HepG2 (cell line): ENCODE measurements at regions not wholly inside any gene's neighbourhood (a gene's known extent, or its start where the extent isn't known, plus 50 kb on each side); places are given as distances from the start of the nearest gene placed in this dataset.

ENCODE experiments used
- AHDC1 ChIP-seq: sonication (generic); formaldehyde crosslinking; IDR thresholded peaks from 2 replicates; pipeline ENCODE4 v1.5.1; 2020; ENCODE audit warnings: mild to moderate bottlenecking, missing genetic modification reagents, borderline replicate concordance
- HES4 ChIP-seq: sonication (generic); formaldehyde crosslinking; IDR thresholded peaks from 2 replicates; pipeline ENCODE4 v1.9.0; 2021; ENCODE audit warnings: mild to moderate bottlenecking, missing genetic modification reagents, borderline replicate concordance
- HNRNPK ChIP-seq: fragments of 200-400 bp; formaldehyde crosslinking; IDR thresholded peaks from 2 replicates; pipeline ENCODE4 v1.6.1; 2018; ENCODE audit warnings: low read length, low read depth, moderate library complexity, mild to moderate bottlenecking; ENCODE audit not compliant: poor library complexity, severe bottlenecking
- JUNB ChIP-seq: sonication (generic); formaldehyde crosslinking; IDR thresholded peaks from 2 replicates; pipeline ENCODE4 v1.8.0; 2022; ENCODE audit warnings: missing genetic modification reagents, mild to moderate bottlenecking, borderline replicate concordance
- MAX ChIP-seq: IDR thresholded peaks from 2 replicates; pipeline ENCODE4 v1.6.1; 2012; ENCODE audit warnings: inconsistent platforms
- PCBP2 ChIP-seq: fragments of 200-400 bp; formaldehyde crosslinking; optimal IDR thresholded peaks from 2 replicates; pipeline ENCODE3; 2018; ENCODE audit warnings: low read length, low read depth; ENCODE audit not compliant: poor library complexity, severe bottlenecking
- RAD51 ChIP-seq: fragments of 450-650 bp; IDR thresholded peaks from 2 replicates; pipeline ENCODE4 v1.6.1; 2016; ENCODE audit warnings: borderline replicate concordance
- USF2 ChIP-seq, 2 experiments: sonication (generic) in 1 of 2; formaldehyde crosslinking in 1 of 2; IDR thresholded peaks; 2 replicates each; pipeline versions ENCODE4 v1.5.1 to v1.6.1; 2011 to 2020; ENCODE audit warnings: borderline replicate concordance in 1 of 2, low read depth in 1 of 2, low read length in 1 of 2, mild to moderate bottlenecking in 1 of 2, missing genetic modification reagents in 1 of 2, moderate library complexity in 1 of 2
- ZEB1 ChIP-seq: IDR thresholded peaks from 2 replicates; pipeline ENCODE4 v1.6.1; 2012; ENCODE audit warnings: mild to moderate bottlenecking, low read depth, inconsistent platforms; ENCODE audit not compliant: insufficient replicate concordance
- ZNF3 ChIP-seq: IDR thresholded peaks from 2 replicates; pipeline ENCODE4 v1.7.0; 2017; ENCODE audit warnings: inconsistent platforms
- ZNF577 ChIP-seq: sonication (generic); formaldehyde crosslinking; IDR thresholded peaks from 2 replicates; pipeline ENCODE4 v1.4.0; 2020; ENCODE audit warnings: mild to moderate bottlenecking, low read depth, missing genetic modification reagents, borderline replicate concordance
- ZNF670 ChIP-seq: sonication (generic); formaldehyde crosslinking; IDR thresholded peaks from 2 replicates; pipeline ENCODE4 v1.8.0; 2022; ENCODE audit warnings: mild to moderate bottlenecking, missing genetic modification reagents, borderline replicate concordance
- ZNF7 ChIP-seq: IDR thresholded peaks from 2 replicates; pipeline ENCODE4 v1.6.1; 2016; ENCODE audit warnings: missing biosample characterization, missing genetic modification reagents
- ZNF772 ChIP-seq: sonication (generic); formaldehyde crosslinking; IDR thresholded peaks from 2 replicates; pipeline ENCODE4 v1.5.0; 2020; ENCODE audit warnings: mild to moderate bottlenecking, missing genetic modification reagents
- ZNF780A ChIP-seq: sonication (generic); formaldehyde crosslinking; IDR thresholded peaks from 2 replicates; pipeline ENCODE4 v1.8.0; 2022; ENCODE audit warnings: mild to moderate bottlenecking, missing genetic modification reagents, moderate library complexity
- ZSCAN5A ChIP-seq: sonication (generic); formaldehyde crosslinking; IDR thresholded peaks from 2 replicates; pipeline ENCODE4 v1.8.0; 2022; ENCODE audit warnings: mild to moderate bottlenecking, missing genetic modification reagents, borderline replicate concordance

- TF ChIP-seq USF2 (IDR thresholded peaks at IDR 0.05; ENCODE audit: low read depth, low read length), result no peak
- no peak for TF ChIP-seq USF2 (CRISPR knock-in tag; IDR thresholded peaks at IDR 0.05; ENCODE audit: borderline replicate concordance)
- TF ChIP-seq ZNF780A (CRISPR knock-in tag), result no peak
- TF ChIP-seq ZNF772 (CRISPR knock-in tag), result no peak
- TF ChIP-seq HES4, result no peak
- TF ChIP-seq ZSCAN5A (CRISPR knock-in tag), result no peak
- no peak for TF ChIP-seq ZEB1
- TF ChIP-seq HNRNPK, result no peak
- TF ChIP-seq ZNF3 (CRISPR knock-in tag), result no peak
- no peak for TF ChIP-seq PCBP2
- TF ChIP-seq ZNF670 (CRISPR knock-in tag), result no peak
- TF ChIP-seq MAX, result no peak
- TF ChIP-seq RAD51, result no peak
- TF ChIP-seq ZNF577 (CRISPR knock-in tag), result no peak
- TF ChIP-seq AHDC1 (CRISPR knock-in tag), result no peak
- no peak for TF ChIP-seq JUNB (CRISPR knock-in tag)
- no peak for TF ChIP-seq ZNF7
Measured at GRCh38 chr5:37893434-37894134, 53.7 kb upstream of the GDNF start (continued).
